Muscle of arm (tissue), 1 donor: ENCODE measurements at regions not wholly inside any gene's neighbourhood (a gene's known extent, or its start where the extent isn't known, plus 50 kb on each side); places are given as distances from the start of the nearest gene placed in this dataset.
A peak's percentile ranks its signal among the peaks of the same experiment; 100 is the strongest.

ENCODE experiments used
- DNase-seq: peaks from one replicate; pipeline ENCODE4 v3.0.0-alpha.2; 2013

DNA sequence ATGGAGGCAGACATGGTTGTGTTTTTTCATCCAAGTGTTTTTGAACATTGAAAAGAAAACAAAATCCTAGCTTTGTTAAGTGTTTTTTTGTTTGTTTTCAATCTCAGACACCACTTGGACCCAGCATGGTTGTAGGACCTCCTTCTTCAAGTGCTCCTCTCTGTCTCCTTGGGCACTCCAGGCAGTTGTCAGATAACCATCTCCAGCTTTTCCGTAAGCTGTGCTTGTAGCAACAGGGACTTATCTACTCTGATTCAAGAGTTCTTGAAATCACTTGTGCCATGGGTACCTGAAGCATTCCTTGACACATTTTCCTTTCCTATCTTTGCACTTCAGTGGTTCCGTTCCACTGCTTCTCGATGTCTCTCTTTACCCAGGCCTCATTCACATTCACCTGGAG lies 334.9 kb upstream of the DDX53 start:
- no peak for DNase-seq

DNA sequence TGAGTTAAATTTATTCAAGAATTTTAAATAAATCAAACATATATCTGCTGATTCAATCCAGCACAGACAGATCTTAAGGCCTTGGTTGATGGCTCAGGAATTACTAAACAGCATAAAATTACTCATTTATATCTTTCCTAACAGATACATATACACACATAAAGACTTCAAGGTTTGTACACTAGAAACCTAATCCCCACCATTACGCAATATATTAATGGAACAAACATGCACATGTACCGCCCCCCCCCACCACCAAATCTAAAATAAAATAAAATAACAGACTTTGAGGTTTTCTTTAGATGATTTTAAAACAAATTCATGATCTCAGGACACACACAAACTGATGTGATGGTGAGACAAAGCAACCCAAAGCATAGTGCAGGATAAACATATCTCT lies 333.9 kb upstream of the DDX53 start:
- no peak for DNase-seq

- no peak for DNase-seq
Measured at GRCh38 chrX:22666441-22666840, 333.3 kb upstream of the DDX53 start.

GRCh38 chrX:22674932-22675331 lies 324.8 kb upstream of the DDX53 start:
- DNase-seq: no peak

DNA sequence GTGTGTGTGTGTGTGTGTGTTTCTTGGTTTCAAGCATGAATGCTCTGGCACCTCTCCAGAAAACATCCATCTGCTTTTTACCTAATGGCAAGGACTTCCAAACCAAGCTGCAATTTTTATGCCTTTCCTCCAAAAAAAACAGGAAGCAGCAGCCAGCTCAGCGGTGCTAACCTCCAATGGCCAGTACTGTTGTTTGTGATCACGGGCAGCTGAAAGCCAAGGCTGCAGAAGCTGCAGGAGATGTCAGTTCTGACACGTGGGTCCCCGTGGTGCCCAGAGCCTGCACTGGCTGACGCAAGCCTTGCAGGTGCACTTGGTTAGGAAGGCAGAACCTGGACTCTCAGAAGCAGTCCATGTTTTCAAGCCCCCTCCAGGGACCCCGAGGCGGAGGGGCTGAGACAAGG lies 313.6 kb upstream of the DDX53 start:
- DNase-seq: peak; percentile 54

- DNase-seq: no peak
Measured at GRCh38 chrX:22689290-22689689, 310.5 kb upstream of the DDX53 start.

- DNase-seq: no peak
Measured at GRCh38 chrX:22690116-22690515, 309.6 kb upstream of the DDX53 start.

GRCh38 chrX:22691966-22692565 lies 307.7 kb upstream of the DDX53 start:
- no peak for DNase-seq

DNA sequence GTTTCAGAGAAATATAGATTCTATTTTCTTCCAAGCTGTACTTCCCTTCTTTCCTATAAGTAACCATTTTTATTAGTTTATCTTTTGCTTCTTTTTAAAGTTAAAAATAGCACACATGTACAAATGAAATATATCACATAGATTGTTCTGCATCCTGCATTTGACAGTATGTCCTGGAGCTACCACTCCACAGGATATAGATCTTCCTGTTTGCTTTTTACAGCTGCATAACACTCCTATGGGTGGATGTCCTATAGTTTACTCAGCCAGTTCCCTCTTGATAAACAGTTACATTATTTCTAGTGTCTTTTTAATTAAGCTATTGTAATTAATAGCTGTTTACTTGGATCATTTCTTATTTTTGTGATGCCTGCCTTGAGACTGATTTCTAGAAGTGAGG lies 301.6 kb upstream of the DDX53 start:
- no peak for DNase-seq

DNA sequence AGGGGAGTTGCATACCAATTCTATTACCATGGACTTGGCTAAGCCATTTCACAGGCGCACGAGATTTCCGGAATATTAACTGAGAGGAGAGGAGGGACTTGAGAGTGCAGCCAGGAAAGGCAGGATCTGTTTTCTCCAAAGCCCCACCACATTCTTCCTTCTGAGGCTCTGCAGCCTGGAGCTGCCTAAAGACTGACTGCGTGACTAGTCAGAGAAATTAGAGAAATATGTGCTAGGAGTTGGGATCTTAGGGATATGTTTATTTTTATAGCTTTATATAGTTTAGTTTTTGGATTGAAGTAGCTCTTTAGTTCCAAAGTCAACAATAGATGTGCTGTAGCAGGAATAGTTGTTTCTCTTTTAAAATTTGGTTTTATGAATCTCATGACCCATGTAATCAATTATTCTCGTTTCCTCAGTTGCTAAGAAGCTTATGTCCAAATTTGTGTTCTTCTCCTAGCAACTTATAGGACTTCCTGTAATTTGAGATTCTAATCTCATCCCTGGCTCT lies 300.1 kb upstream of the DDX53 start:
- DNase-seq: peak; percentile 74

GRCh38 chrX:22712942-22713341 lies 286.8 kb upstream of the DDX53 start:
- DNase-seq: no peak

DNA sequence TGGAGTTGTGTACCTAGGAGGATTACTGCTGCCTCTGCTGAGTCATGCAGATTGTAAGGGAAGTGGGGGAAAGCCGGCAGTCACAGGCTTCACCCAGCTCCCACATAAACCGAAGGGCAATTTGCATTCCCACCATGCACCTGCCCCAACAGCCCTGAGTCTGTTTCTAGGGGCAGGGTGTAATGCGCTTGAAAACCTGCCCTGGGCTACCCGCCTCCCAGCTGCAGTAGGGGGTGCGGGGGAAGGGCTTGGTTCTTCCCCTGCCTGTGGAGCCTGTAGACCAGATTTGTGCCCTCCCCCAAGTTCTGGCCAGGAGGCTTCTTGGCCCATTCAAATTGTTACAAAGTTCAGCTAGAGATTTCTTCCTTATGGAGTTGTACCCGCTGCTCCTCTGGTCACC lies 269.2 kb upstream of the DDX53 start:
- DNase-seq: no peak

GRCh38 chrX:22737541-22737940 lies 262.2 kb upstream of the DDX53 start:
- DNase-seq: peak; percentile 6

GRCh38 chrX:22739276-22739675 lies 260.5 kb upstream of the DDX53 start:
- no peak for DNase-seq

GRCh38 chrX:22740836-22741235 lies 258.9 kb upstream of the DDX53 start:
- no peak for DNase-seq

DNA sequence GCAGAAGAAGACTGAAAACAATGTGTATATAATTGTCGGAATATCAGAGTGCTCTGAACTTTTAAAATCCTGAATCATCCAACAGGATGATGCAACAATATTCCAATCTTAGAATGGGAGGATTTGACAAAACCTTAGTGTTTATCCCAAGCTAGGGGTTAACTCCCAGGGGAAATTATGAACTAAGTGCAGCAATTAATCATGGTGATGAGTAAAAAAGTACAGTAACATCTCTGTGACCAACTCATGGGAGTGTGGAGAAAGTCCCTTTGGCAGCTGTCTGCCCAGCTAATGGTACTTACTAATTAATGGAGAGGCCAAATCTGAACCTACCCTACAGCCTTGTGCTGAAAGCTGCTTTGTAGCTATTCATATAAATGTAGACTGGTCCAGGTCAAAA lies 257.6 kb upstream of the DDX53 start:
- no peak for DNase-seq

DNA sequence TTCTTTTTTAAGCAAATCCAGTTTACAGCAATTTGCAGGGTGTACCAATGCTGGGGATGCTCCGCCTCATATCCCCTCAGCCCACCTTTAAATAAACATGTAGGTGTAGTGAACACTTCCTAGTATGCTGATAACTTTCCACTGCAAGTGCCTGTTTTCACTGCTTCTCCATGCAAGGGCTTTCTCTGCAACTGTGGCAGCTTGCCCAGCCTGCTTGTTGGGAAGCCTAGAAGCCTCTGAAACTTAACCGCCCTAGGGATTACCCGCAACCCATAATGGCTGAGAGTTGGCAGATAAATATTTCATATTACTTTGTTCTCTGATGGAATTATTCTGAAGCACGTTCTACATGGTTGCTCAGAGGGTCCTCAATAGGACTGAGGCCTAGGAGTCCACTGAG lies 253.7 kb upstream of the DDX53 start:
- DNase-seq: no peak

GRCh38 chrX:22748093-22748999 lies 251.4 kb upstream of the DDX53 start:
- peak; percentile 43 for DNase-seq

DNA sequence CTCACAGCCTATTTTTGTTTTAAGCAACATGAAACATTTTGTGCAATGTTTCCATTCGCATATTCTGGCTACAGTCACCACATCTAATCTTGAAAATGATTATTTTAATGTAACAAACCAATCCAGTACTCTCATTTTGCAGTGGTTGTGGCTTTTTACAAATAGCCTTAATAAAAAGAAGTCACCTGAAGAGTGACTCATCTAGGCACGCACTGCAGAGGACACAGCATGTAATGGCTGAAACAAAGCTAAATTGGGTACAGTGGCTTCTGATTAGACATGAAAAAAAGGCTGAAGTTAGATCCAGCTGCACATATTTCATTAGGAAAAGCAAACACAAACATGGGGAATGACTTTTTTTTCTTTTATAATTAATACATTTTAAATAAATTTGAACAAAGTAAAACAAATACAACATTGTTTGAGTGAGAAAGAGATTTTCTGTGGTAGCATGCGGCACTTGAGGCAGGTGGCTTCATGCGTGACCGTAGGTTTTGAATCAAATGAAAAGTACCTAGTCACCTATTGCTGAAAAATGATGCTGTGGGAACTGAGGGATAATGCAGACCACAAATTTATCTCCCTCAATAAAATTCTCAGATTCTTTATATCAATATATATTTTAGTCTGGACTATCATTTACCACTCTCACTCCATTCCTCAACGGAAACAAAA lies 240.8 kb upstream of the DDX53 start:
- no peak for DNase-seq

DNA sequence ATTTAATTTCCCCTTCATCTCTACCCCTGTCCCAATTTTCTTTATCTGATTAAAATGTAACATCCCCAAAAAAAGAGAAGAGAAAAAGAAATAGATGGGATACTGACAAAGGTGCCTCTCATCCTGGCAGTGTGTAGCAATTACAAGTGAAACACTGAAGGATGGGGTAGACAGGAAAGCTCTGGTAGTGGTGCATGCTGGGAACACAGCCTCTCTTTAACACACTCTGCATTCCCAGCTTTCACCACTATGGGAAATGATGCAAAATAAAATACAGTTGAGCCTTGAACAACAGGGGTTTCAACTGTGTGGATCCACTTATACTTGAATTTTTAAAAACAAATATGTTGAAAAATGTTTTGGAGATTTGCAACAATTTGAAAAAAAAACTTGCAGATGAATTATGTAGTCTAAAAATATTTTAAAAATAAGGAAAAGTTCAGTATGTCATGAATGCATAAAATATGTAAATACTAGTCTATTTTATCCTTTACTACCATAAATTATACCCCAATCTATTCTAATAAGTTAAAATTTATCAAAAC lies 239.2 kb upstream of the DDX53 start:
- DNase-seq: no peak

DNA sequence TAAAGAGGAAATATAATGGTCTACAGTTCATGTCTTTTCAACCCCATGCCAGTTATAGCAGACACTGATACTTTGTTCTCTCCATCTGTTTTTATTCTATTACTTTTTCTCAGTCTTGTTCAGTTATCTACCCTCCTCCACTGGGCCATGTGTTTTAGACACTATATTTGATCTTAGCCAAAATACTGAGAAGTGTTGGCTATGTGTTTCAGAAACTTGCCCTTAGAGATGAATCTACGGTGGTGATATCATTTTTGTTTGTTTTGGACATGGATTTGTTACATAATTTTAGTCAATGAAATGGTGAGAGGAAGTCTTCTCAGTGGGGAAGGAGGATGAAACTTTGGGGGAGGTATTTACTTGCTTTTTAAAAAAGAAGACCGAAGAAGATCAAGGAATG lies 211.5 kb upstream of the DDX53 start:
- no peak for DNase-seq

DNA sequence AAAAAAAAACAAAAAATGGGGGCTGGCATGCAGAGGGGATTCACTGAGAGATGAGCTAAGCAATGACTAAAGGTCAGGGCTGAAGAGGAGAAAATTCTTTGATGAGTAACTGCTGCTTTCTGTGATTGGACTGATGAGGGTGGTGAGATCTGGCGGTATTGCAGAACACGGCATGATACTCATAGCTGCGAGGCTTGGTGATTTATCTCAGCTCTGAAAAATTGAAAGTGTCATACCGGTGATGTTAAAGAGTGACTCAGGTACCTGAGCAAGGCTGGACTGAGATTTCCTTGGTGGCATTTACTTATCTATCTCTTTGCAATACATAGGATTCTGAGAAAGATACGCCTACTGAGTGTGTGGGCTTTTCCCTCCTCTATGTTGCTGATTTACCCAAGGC lies 204.1 kb upstream of the DDX53 start:
- DNase-seq: no peak

DNA sequence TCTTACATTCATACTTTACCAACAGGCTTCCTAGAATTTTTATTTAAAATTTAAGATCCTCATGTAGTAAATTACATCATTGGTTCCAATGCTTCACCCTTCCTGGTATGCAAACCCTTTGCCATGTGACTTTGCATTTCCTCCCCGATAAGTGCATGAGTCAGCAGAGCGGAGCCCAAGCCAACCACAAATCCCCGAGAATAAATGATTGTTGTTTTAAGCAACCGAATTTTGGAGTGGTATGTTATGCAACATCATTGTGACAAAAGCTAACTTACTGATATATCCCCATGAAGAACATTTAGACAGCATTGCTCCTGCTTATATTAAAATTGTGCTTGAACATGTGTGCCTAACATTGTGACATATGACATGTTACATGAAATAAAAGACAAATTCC lies 199.4 kb upstream of the DDX53 start:
- DNase-seq: no peak
